SK-N-SH treated with all-trans-retinoic acid at 6 μM for 48 hours (cell line): ENCODE measurements at regions not wholly inside any gene's neighbourhood (a gene's known extent, or its start where the extent isn't known, plus 50 kb on each side); places are given as distances from the start of the nearest gene placed in this dataset.

Experiments used
- ATAC-seq: fragments of 200-7000 bp; cut with Tn5 transposase; 3 replicates; pipeline ENCODE4 v1.9.1; 2020; ENCODE audit warnings: mild to moderate bottlenecking, moderate library complexity
- ARNTL ChIP-seq: fragments of 450-650 bp; formaldehyde crosslinking; IDR thresholded peaks from 2 replicates; pipeline ENCODE4 v1.5.0; 2020; ENCODE audit warnings: low read depth, mild to moderate bottlenecking, moderate library complexity, borderline replicate concordance
- BACH2 ChIP-seq: fragments of 250-450 bp; sonication (Bioruptor Pico); IDR thresholded peaks from 2 replicates; pipeline ENCODE4 v1.9.0; 2021; ENCODE audit warnings: mild to moderate bottlenecking, borderline replicate concordance
- CSDC2 ChIP-seq: fragments of 250-450 bp; sonication (Bioruptor Pico); IDR thresholded peaks from 2 replicates; pipeline ENCODE4 v1.5.0; 2020; ENCODE audit warnings: mild to moderate bottlenecking, moderate library complexity
- ESRRG ChIP-seq: fragments of 250-450 bp; sonication (Bioruptor Pico); IDR thresholded peaks from 2 replicates; pipeline ENCODE4 v1.6.1; 2021; ENCODE audit warnings: mild to moderate bottlenecking
- GLIS3 ChIP-seq: fragments of 250-450 bp; sonication (Bioruptor Pico); IDR thresholded peaks from 2 replicates; pipeline ENCODE4 v1.5.0; 2020; ENCODE audit warnings: mild to moderate bottlenecking, moderate library complexity
- OSR1 ChIP-seq: fragments of 250-450 bp; sonication (Bioruptor Pico); IDR thresholded peaks from 2 replicates; pipeline ENCODE4 v1.8.0; 2022; ENCODE audit warnings: moderate library complexity, mild to moderate bottlenecking, inconsistent platforms
- POU6F1 ChIP-seq: fragments of 250-450 bp; sonication (Bioruptor Pico); IDR thresholded peaks from 2 replicates; pipeline ENCODE4 v1.8.0; 2021; ENCODE audit warnings: low read depth, mild to moderate bottlenecking, moderate library complexity, borderline replicate concordance
- PPARA ChIP-seq: fragments of 250-450 bp; sonication (Bioruptor Pico); IDR thresholded peaks from 2 replicates; pipeline ENCODE4 v1.5.0; 2020; ENCODE audit warnings: mild to moderate bottlenecking, borderline replicate concordance
- RARB ChIP-seq: fragments of 250-450 bp; sonication (Bioruptor Pico); IDR thresholded peaks from 2 replicates; pipeline ENCODE4 v1.8.0; 2021; ENCODE audit warnings: mild to moderate bottlenecking, moderate library complexity
- TCF4 ChIP-seq: fragments of 250-450 bp; sonication (Bioruptor Pico); IDR thresholded peaks from 2 replicates; pipeline ENCODE4 v1.8.0; 2021; ENCODE audit warnings: mild to moderate bottlenecking, moderate library complexity, borderline replicate concordance
- TOX ChIP-seq: fragments of 250-450 bp; sonication (Bioruptor Pico); IDR thresholded peaks from 2 replicates; pipeline ENCODE4 v1.8.0; 2021; ENCODE audit warnings: mild to moderate bottlenecking, moderate library complexity, borderline replicate concordance
- ZC3H10 ChIP-seq: fragments of 250-450 bp; sonication (Bioruptor Pico); IDR thresholded peaks from 2 replicates; pipeline ENCODE4 v1.5.1; 2021; ENCODE audit warnings: mild to moderate bottlenecking, moderate library complexity
- ZFP3 ChIP-seq: fragments of 250-450 bp; sonication (Bioruptor Pico); IDR thresholded peaks from 2 replicates; pipeline ENCODE4 v1.5.0; 2020; ENCODE audit warnings: mild to moderate bottlenecking, moderate library complexity
- ZFP30 ChIP-seq: fragments of 450-650 bp; formaldehyde crosslinking; IDR thresholded peaks from 2 replicates; pipeline ENCODE4 v1.5.0; 2022; ENCODE audit warnings: mild to moderate bottlenecking, moderate library complexity
- ZNF565 ChIP-seq: fragments of 450-650 bp; formaldehyde crosslinking; conservative IDR thresholded peaks from 2 replicates; pipeline ENCODE4 v1.5.0; 2020; ENCODE audit warnings: low read depth, mild to moderate bottlenecking, moderate library complexity
- ZNF70 ChIP-seq: fragments of 450-650 bp; formaldehyde crosslinking; IDR thresholded peaks from 2 replicates; pipeline ENCODE4 v1.5.0; 2020; ENCODE audit warnings: mild to moderate bottlenecking, moderate library complexity
- ZNF8 ChIP-seq: fragments of 450-650 bp; formaldehyde crosslinking; IDR thresholded peaks from 2 replicates; pipeline ENCODE4 v1.5.0; 2020; ENCODE audit warnings: mild to moderate bottlenecking, moderate library complexity
- TF ChIP-seq, protein P1 (sequence below): fragments of 250-450 bp; sonication (Bioruptor Pico); IDR thresholded peaks from 2 replicates; pipeline ENCODE4 v1.8.0; 2020; ENCODE audit warnings: mild to moderate bottlenecking, moderate library complexity, borderline replicate concordance
- TF ChIP-seq, protein P2 (sequence below): fragments of 250-450 bp; sonication (Bioruptor Pico); IDR thresholded peaks from 2 replicates; pipeline ENCODE4 v1.5.1; 2021; ENCODE audit warnings: mild to moderate bottlenecking, moderate library complexity
- TF ChIP-seq, protein P3 (sequence below): fragments of 250-450 bp; sonication (Bioruptor Pico); IDR thresholded peaks from 2 replicates; pipeline ENCODE4 v1.5.0; 2020; ENCODE audit warnings: mild to moderate bottlenecking, moderate library complexity

GRCh38 chr6:27023664-27024063, 223.8 kb upstream of the PRSS16 start:
- no peak for ATAC-seq
- TF ChIP-seq POU6F1 (CRISPR knock-in tag) (no peak), ESRRG (CRISPR knock-in tag) (no peak), TCF4 (CRISPR knock-in tag) (no peak), ZNF70 (no peak), ARNTL (CRISPR knock-in tag) (no peak), GLIS3 (CRISPR knock-in tag) (no peak), ZC3H10 (CRISPR knock-in tag) (no peak), ZFP30 (CRISPR knock-in tag) (no peak), BACH2 (CRISPR knock-in tag) (no peak), ZNF8 (CRISPR knock-in tag) (no peak)
- TF ChIP-seq, protein P1, sequence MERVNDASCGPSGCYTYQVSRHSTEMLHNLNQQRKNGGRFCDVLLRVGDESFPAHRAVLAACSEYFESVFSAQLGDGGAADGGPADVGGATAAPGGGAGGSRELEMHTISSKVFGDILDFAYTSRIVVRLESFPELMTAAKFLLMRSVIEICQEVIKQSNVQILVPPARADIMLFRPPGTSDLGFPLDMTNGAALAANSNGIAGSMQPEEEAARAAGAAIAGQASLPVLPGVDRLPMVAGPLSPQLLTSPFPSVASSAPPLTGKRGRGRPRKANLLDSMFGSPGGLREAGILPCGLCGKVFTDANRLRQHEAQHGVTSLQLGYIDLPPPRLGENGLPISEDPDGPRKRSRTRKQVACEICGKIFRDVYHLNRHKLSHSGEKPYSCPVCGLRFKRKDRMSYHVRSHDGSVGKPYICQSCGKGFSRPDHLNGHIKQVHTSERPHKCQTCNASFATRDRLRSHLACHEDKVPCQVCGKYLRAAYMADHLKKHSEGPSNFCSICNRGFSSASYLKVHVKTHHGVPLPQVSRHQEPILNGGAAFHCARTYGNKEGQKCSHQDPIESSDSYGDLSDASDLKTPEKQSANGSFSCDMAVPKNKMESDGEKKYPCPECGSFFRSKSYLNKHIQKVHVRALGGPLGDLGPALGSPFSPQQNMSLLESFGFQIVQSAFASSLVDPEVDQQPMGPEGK (CRISPR knock-in tag) = no peak
- TF ChIP-seq, protein P2, sequence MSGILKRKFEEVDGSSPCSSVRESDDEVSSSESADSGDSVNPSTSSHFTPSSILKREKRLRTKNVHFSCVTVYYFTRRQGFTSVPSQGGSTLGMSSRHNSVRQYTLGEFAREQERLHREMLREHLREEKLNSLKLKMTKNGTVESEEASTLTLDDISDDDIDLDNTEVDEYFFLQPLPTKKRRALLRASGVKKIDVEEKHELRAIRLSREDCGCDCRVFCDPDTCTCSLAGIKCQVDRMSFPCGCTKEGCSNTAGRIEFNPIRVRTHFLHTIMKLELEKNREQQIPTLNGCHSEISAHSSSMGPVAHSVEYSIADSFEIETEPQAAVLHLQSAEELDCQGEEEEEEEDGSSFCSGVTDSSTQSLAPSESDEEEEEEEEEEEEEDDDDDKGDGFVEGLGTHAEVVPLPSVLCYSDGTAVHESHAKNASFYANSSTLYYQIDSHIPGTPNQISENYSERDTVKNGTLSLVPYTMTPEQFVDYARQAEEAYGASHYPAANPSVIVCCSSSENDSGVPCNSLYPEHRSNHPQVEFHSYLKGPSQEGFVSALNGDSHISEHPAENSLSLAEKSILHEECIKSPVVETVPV = no peak
- TF ChIP-seq, all 23 proteins: peak for 0

GRCh38 chr6:27025351-27025750, 222.2 kb upstream of the PRSS16 start:
- TF ChIP-seq ZNF565 (CRISPR knock-in tag) (no peak), OSR1 (CRISPR knock-in tag) (no peak), PPARA (CRISPR knock-in tag) (no peak), ZC3H10 (CRISPR knock-in tag) (no peak), TOX (CRISPR knock-in tag) (no peak), ESRRG (CRISPR knock-in tag) (no peak), GLIS3 (CRISPR knock-in tag) (no peak), BACH2 (CRISPR knock-in tag) (no peak), TCF4 (CRISPR knock-in tag) (no peak), CSDC2 (CRISPR knock-in tag) (no peak), POU6F1 (CRISPR knock-in tag) (no peak), ZFP3 (no peak), RARB (CRISPR knock-in tag) (no peak), ZNF70 (no peak), ZFP30 (CRISPR knock-in tag) (no peak)
- TF ChIP-seq, protein P2 = no peak
- ATAC-seq = no peak

- TF ChIP-seq ZNF565 (CRISPR knock-in tag) (no peak), TCF4 (CRISPR knock-in tag) (no peak), CSDC2 (CRISPR knock-in tag) (no peak), ZFP3 (no peak), ZFP30 (CRISPR knock-in tag) (no peak)
- TF ChIP-seq, protein P3, sequence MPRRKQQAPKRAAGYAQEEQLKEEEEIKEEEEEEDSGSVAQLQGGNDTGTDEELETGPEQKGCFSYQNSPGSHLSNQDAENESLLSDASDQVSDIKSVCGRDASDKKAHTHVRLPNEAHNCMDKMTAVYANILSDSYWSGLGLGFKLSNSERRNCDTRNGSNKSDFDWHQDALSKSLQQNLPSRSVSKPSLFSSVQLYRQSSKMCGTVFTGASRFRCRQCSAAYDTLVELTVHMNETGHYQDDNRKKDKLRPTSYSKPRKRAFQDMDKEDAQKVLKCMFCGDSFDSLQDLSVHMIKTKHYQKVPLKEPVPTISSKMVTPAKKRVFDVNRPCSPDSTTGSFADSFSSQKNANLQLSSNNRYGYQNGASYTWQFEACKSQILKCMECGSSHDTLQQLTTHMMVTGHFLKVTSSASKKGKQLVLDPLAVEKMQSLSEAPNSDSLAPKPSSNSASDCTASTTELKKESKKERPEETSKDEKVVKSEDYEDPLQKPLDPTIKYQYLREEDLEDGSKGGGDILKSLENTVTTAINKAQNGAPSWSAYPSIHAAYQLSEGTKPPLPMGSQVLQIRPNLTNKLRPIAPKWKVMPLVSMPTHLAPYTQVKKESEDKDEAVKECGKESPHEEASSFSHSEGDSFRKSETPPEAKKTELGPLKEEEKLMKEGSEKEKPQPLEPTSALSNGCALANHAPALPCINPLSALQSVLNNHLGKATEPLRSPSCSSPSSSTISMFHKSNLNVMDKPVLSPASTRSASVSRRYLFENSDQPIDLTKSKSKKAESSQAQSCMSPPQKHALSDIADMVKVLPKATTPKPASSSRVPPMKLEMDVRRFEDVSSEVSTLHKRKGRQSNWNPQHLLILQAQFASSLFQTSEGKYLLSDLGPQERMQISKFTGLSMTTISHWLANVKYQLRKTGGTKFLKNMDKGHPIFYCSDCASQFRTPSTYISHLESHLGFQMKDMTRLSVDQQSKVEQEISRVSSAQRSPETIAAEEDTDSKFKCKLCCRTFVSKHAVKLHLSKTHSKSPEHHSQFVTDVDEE (CRISPR knock-in tag) = no peak
- ATAC-seq = no peak
Observed at GRCh38 chr6:27026361-27026760, 221.1 kb upstream of the PRSS16 start.
